NCI-H2227 treated with DMSO at 0.1 percent for 48 hours (cell line): ENCODE measurements at regions not wholly inside any gene's neighbourhood (a gene's known extent, or its start where the extent isn't known, plus 50 kb on each side); places are given as distances from the start of the nearest gene placed in this dataset.

Experiments
- DNase-seq: peaks from one replicate; lab custom pipeline; 2025; lab: John Stamatoyannopoulos, UW

GRCh38 chr1:71264039-71264438 lies 183.2 kb upstream of the ZRANB2 start:
- DNase-seq = no peak

- DNase-seq = no peak
These were observed 182.1 kb upstream of the ZRANB2 start for GRCh38 chr1:71262970-71263369.

- no peak for DNase-seq
These were observed 172.1 kb upstream of the ZRANB2 start for GRCh38 chr1:71252900-71253299.

- no peak for DNase-seq
These were observed 164.4 kb upstream of the ZRANB2 start for GRCh38 chr1:71245246-71245645.

GRCh38 chr1:71242239-71242638 lies 161.4 kb upstream of the ZRANB2 start:
- DNase-seq = no peak

GRCh38 chr1:71240656-71241055 lies 159.8 kb upstream of the ZRANB2 start:
- DNase-seq = no peak

- DNase-seq = no peak
These were observed 155.7 kb upstream of the ZRANB2 start for GRCh38 chr1:71236503-71236902.

- no peak for DNase-seq
These were observed 152.8 kb upstream of the ZRANB2 start for GRCh38 chr1:71233645-71234044.

- no peak for DNase-seq
These were observed 152.0 kb upstream of the ZRANB2 start for GRCh38 chr1:71232786-71233185.

GRCh38 chr1:71232166-71232763 lies 151.4 kb upstream of the ZRANB2 start:
- no peak for DNase-seq

GRCh38 chr1:71231751-71232150 lies 150.9 kb upstream of the ZRANB2 start:
- DNase-seq = no peak

GRCh38 chr1:71228742-71229365 lies 148.0 kb upstream of the ZRANB2 start:
- peak; percentile 1 for DNase-seq

- no peak for DNase-seq
These were observed 147.4 kb upstream of the ZRANB2 start for GRCh38 chr1:71228241-71228640.

- DNase-seq = no peak
These were observed 144.0 kb upstream of the ZRANB2 start for GRCh38 chr1:71224741-71225377.

- no peak for DNase-seq
These were observed 143.0 kb upstream of the ZRANB2 start for GRCh38 chr1:71223641-71224340.

- DNase-seq = no peak
These were observed 141.8 kb upstream of the ZRANB2 start for GRCh38 chr1:71222668-71223067.

- DNase-seq = no peak
These were observed 129.9 kb upstream of the ZRANB2 start for GRCh38 chr1:71210718-71211117.

GRCh38 chr1:71203241-71203640 lies 122.4 kb upstream of the ZRANB2 start:
- no peak for DNase-seq

- DNase-seq = no peak
These were observed 119.7 kb upstream of the ZRANB2 start for GRCh38 chr1:71200503-71200902.

- DNase-seq = no peak
These were observed 115.8 kb upstream of the ZRANB2 start for GRCh38 chr1:71196685-71197084.

- no peak for DNase-seq
These were observed 112.3 kb upstream of the ZRANB2 start for GRCh38 chr1:71193153-71193552.

GRCh38 chr1:71191520-71191919 lies 110.7 kb upstream of the ZRANB2 start:
- DNase-seq = no peak

- DNase-seq = no peak
These were observed 110.0 kb upstream of the ZRANB2 start for GRCh38 chr1:71190843-71191242.
